ENCODE measurements at regions not wholly inside any gene's neighbourhood (a gene's known extent, or its start where the extent isn't known, plus 50 kb on each side); places are given as distances from the start of the nearest gene placed in this dataset.
A peak's percentile ranks its signal among the peaks of the same experiment; 100 is the strongest.

DNA sequence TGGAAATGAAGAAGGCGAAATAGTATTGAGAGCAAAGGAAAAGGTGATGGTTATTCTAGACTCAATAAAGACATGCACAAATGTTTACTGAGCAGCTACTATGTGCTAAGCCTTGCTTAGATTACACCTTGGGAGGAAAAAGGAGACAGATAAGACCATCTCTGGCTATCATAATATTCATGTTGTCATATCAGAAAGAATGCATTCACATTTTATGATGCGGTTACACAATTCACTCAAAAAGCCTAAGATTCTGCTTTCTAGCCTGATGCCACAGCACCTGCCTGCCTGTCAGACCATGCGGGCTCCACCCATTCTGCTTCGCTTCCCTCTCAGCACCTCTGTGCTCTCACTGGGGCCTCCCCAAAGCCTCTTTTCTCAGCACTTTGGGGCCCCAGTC, 100.9 kb downstream of the JCAD start:
- Histone ChIP-seq H3K27ac (ENCODE audit: low read depth in 2 of 2, low read length in 2 of 2) (peak overlapping the region in 1 of 2 donors; percentile 66), H3K4me1 (ENCODE audit: control insufficient read depth in 2 of 3, insufficient read depth in 2 of 3, low read depth in 1 of 3, low read length in 3 of 3) (peaks cover 0 to 16% (median 15%) of the 10 kb centered on the region in 3 donors), H3K9ac (ENCODE audit: low read length in 3 of 3) (no peak overlapping the region), H3K36me3 (ENCODE audit: control insufficient read depth in 2 of 3, insufficient read depth in 3 of 3, low read length in 3 of 3) (no peaks in the 10 kb centered on the region), H3K4me3 (ENCODE audit: low read length in 3 of 3) (no peak overlapping the region), H3K27me3 (ENCODE audit: control insufficient read depth, insufficient read depth, low read length) (no peaks in the 10 kb centered on the region), H3K9me3 (ENCODE audit: control insufficient read depth in 2 of 3, insufficient read depth in 1 of 3, low read length in 3 of 3) (no peaks in the 10 kb centered on the region)
- no peak for FAIRE-seq
- intact Hi-C loops (cut with DNase I), result no loop called here
- TF ChIP-seq, protein P1, sequence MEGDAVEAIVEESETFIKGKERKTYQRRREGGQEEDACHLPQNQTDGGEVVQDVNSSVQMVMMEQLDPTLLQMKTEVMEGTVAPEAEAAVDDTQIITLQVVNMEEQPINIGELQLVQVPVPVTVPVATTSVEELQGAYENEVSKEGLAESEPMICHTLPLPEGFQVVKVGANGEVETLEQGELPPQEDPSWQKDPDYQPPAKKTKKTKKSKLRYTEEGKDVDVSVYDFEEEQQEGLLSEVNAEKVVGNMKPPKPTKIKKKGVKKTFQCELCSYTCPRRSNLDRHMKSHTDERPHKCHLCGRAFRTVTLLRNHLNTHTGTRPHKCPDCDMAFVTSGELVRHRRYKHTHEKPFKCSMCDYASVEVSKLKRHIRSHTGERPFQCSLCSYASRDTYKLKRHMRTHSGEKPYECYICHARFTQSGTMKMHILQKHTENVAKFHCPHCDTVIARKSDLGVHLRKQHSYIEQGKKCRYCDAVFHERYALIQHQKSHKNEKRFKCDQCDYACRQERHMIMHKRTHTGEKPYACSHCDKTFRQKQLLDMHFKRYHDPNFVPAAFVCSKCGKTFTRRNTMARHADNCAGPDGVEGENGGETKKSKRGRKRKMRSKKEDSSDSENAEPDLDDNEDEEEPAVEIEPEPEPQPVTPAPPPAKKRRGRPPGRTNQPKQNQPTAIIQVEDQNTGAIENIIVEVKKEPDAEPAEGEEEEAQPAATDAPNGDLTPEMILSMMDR (IDR thresholded peaks at IDR 0.05; ENCODE audit: borderline replicate concordance, extremely low read depth, insufficient read depth), result no peak
- no peak for DNase-seq

DNA sequence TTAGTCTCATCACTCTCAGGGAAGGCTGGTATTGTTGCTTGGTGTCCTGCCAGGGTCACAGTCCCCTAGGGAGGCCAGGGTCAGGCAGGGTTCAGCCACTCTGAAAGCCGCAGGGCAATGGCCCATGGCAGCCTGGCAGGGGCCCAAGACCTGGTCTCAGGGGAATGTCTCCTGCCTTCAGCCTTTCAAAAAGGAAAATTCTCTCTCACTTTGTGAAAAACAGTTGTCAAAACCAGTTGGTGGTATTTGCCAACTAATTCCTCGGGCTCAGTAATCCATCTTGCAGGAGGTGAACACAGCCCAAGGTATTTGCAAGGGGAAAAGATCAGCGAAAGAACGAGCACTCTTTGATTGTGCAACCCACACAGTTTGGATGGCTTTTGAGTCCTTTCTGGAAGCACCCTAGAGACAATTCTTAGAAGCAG, 101.5 kb downstream of the JCAD start:
- intact Hi-C loops (cut with DNase I), result no loop called here
- DNase-seq (peak in 3 of 5 donors; percentile 25 to 94 (median 48)), FAIRE-seq (peak; percentile 6)
- Histone ChIP-seq H3K27ac (ENCODE audit: low read depth in 2 of 2, low read length in 2 of 2) (peak overlapping the region in 1 of 2 donors; percentile 66), H3K27me3 (ENCODE audit: control insufficient read depth, insufficient read depth, low read length) (no peaks in the 10 kb centered on the region), H3K4me3 (ENCODE audit: low read length in 3 of 3) (no peak overlapping the region), H3K4me1 (ENCODE audit: control insufficient read depth in 2 of 3, insufficient read depth in 2 of 3, low read depth in 1 of 3, low read length in 3 of 3) (peaks cover 0 to 16% (median 15%) of the 10 kb centered on the region in 3 donors), H3K9me3 (ENCODE audit: control insufficient read depth in 2 of 3, insufficient read depth in 1 of 3, low read length in 3 of 3) (no peaks in the 10 kb centered on the region), H3K36me3 (ENCODE audit: control insufficient read depth in 2 of 3, insufficient read depth in 3 of 3, low read length in 3 of 3) (no peaks in the 10 kb centered on the region), H3K9ac (ENCODE audit: low read length in 3 of 3) (no peak overlapping the region)
- TF ChIP-seq, protein P1 (IDR thresholded peaks at IDR 0.05; ENCODE audit: borderline replicate concordance, extremely low read depth, insufficient read depth), result no peak

DNA sequence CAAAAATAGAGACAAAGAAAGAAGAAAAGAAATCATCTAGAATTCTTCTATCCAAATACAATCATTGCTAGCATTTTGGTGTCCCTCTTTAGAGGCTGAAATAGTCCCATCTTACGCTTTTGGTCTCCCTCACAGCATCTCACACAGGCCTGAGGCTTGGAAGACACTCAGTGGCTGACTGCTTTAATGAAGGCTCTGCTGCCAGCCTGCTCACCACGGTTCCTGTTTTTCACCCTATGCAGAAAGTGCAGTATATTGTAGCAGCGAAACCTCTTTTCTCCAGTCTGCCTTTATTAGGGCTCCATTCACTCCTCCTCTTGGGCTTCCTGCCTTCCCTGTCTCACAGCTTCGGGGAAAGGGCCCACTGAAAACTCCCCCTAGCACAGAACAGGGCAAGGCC, 102.2 kb downstream of the JCAD start:
- H3K9me3 ChIP-seq (ENCODE audit: control insufficient read depth in 2 of 3, insufficient read depth in 1 of 3, low read length in 3 of 3), result no peaks in the 10 kb centered on the region
- no peak overlapping the region for H3K4me3 ChIP-seq (ENCODE audit: low read length in 3 of 3)
- H3K4me1 ChIP-seq (ENCODE audit: control insufficient read depth in 2 of 3, insufficient read depth in 2 of 3, low read depth in 1 of 3, low read length in 3 of 3), result peaks cover 0 to 16% (median 15%) of the 10 kb centered on the region in 3 donors
- H3K36me3 ChIP-seq (ENCODE audit: control insufficient read depth in 2 of 3, insufficient read depth in 3 of 3, low read length in 3 of 3), result no peaks in the 10 kb centered on the region
- DNase-seq (no peak), FAIRE-seq (no peak)
- TF ChIP-seq, protein P1 (IDR thresholded peaks at IDR 0.05; ENCODE audit: borderline replicate concordance, extremely low read depth, insufficient read depth), result no peak
- intact Hi-C loops (cut with DNase I), result no loop called here
- no peaks in the 10 kb centered on the region for H3K27me3 ChIP-seq (ENCODE audit: control insufficient read depth, insufficient read depth, low read length)
- H3K27ac ChIP-seq (ENCODE audit: low read depth in 2 of 2, low read length in 2 of 2), result no peak overlapping the region
- H3K9ac ChIP-seq (ENCODE audit: low read length in 3 of 3), result no peak overlapping the region

DNA sequence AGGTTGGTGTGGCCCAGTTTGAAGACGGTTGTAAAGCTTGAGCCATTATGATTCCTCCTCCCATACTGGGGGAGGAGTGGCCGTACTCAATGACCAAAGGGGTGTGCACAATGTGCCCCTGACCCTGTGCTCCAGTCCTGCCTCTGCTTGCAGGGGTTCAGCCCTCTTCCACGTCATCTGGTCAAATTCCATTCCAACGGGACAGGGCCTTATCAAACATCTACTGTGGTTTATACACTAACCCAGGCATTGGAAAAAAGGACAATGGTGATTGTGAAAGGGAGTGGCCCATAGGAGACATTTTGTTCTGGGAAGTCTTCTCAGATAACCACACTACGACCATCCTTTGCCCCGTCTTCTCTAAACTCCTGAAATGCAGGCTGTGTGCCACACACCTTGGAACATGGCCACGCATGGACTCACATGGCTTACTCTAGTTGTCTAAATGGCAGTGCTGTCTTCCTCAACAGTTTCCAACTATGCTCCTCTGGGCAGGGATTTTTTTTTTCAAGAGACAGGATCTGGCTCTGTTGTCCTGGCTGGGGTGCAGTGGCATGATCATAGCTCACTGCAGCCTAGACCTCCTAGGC, 103.0 kb downstream of the JCAD start:
- H3K36me3 ChIP-seq (ENCODE audit: control insufficient read depth in 2 of 3, insufficient read depth in 3 of 3, low read length in 3 of 3), result no peaks in the 10 kb centered on the region
- no peak for DNase-seq
- no peaks in the 10 kb centered on the region for H3K27me3 ChIP-seq (ENCODE audit: control insufficient read depth, insufficient read depth, low read length)
- TF ChIP-seq, protein P1 (IDR thresholded peaks at IDR 0.05; ENCODE audit: borderline replicate concordance, extremely low read depth, insufficient read depth), result no peak
- no peak overlapping the region for H3K9ac ChIP-seq (ENCODE audit: low read length in 3 of 3)
- peaks cover 0 to 16% (median 15%) of the 10 kb centered on the region in 3 donors for H3K4me1 ChIP-seq (ENCODE audit: control insufficient read depth in 2 of 3, insufficient read depth in 2 of 3, low read depth in 1 of 3, low read length in 3 of 3)
- no peaks in the 10 kb centered on the region for H3K9me3 ChIP-seq (ENCODE audit: control insufficient read depth in 2 of 3, insufficient read depth in 1 of 3, low read length in 3 of 3)
- H3K4me3 ChIP-seq (ENCODE audit: low read length in 3 of 3), result no peak overlapping the region
- no peak for FAIRE-seq
- no peak overlapping the region for H3K27ac ChIP-seq (ENCODE audit: low read depth in 2 of 2, low read length in 2 of 2)
- intact Hi-C loops (cut with DNase I), result no loop called here

Data from kidney (tissue), 13 donors.